NCI-H2081 treated with DMSO at 0.1 percent for 48 hours (cell line): ENCODE measurements at regions not wholly inside any gene's neighbourhood (a gene's known extent, or its start where the extent isn't known, plus 50 kb on each side); places are given as distances from the start of the nearest gene placed in this dataset.
"Not testable (repeated sequence)": the region's sequence is repeated elsewhere in the genome, so short reads cannot be mapped to it uniquely, and the experiment has no call there.

Experiments
- DNase-seq: peaks from one replicate; lab custom pipeline; 2025; lab: John Stamatoyannopoulos, UW

DNA sequence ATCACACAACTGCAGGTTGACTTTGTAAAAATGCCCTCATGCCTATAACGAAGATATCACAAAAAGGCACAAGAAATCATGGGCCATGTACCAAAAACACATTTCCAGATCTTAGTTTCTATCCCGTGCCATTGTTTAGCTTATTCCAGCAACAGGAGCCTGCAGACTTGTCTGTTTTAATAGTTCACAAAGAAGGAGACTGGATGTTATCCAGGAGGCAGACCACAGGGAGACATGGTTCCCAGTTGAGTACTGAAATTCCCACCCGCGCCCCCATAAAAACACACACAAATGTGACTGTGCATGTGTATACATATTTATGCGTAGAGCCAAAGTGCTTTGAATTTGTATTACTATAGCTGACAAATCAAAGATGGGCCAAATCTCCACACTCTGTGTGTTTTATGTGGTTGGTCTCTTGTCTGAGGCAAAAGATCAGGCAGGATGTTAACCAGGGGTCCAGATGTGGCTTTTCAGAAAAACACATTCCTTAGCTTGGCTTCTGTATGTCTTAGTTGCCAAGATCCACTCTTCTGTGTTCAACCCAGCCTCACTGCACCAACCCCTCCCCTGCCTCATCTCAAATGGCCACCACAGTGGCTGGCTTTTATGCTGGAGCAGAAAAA is 469.2 kb upstream of the DIPK2B start:
- no peak for DNase-seq

DNA sequence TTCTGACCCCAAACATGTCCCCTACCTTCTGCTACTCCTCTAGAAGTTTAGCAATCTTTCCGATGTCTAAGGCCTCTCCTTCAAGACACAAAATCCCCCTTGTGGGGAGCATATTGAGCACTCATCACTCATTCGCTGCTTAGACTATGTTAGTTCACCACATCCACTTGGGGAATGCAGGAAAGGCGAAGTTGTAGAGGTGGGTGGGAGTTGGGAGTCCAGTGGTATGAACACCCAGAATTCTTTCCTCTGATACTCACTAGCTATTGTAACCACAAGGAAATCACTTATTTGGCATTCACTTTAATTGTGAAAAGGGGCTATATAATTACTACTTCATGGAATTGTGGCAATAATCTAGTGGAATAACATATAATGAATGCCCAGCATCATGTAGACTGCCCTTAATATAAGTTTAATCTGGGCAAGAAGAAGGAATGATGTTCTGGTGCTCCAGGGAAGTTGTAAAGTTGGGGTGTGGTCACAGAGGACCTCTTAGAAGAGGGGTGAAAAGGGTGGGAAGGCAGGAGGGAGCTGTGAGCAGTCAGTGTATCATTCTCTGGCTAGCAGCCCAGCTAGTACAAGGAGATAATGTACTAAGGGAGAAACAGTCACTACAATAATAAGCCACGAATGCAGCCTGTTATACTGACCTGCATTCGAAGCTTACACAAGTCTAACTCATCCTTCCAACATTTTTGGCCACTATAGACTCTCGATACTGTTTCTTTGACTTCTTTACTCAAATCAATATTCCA is 468.2 kb upstream of the DIPK2B start:
- no peak for DNase-seq

DNA sequence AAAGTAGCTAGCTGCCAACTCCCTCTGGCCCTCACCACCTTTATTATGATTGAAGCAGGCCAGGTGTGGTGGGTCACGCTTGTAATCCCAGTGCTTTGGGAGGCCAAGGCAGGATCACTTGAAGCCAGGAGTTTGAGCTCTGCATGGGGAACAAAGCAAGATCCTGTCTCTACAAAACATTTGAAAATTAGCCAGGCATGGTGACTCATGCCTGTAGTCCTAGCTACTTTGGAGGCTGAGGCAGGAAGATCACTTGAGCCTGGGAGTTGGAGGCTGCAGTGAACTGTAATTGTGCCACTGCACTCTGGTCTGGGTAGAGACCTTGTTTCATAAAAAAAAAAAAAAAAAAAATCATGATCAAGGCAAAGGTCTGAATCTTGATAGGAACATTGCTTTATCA is 467.0 kb upstream of the DIPK2B start:
- DNase-seq = no peak

DNA sequence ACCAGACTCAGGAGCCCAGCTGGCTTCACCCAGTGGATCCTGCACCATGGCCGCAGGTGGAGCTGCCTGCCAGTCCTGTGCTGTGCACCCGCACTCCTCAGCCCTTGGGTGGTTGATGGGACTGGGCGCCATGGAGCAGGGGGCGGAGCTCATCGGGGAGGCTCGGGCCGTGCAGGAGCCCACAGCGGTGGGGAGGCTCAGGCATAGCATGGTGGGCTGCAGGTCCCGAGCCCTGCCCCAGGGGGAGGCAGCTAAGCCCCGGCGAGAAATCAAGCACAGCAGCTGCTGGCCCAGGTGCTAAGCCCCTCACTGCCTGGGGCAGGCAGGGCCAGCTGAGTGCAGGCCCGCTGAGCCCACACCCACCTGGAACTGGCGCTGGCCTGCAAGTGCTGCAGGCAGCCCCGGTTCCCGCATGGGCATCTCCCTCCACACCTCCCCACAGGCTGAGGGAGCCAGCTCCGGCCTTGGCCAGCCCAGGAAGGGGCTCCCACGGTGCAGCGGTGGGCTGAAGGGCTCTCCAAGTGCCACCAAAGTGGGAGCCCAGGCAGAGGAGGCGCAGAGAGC is 464.1 kb upstream of the DIPK2B start:
- DNase-seq = no peak

DNA sequence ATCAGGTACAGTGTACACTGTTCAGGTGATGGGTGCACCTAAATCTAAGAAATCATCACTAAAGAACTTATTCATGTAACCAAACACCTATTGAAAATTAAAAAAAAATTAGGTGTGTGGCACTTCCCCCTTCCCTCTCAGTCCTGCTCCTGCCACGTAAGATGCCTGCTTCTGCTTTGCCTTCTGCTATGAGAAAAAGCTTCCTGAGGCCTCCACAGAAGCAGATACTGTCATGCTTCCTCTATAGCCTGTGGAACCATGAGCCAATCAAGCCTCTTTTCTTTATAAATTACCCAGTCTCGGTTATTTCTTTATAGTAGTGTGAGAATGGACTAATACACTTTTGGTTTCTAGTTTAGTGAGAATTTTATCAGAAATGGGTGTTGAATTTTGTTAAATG is 459.8 kb upstream of the DIPK2B start:
- no peak for DNase-seq

DNA sequence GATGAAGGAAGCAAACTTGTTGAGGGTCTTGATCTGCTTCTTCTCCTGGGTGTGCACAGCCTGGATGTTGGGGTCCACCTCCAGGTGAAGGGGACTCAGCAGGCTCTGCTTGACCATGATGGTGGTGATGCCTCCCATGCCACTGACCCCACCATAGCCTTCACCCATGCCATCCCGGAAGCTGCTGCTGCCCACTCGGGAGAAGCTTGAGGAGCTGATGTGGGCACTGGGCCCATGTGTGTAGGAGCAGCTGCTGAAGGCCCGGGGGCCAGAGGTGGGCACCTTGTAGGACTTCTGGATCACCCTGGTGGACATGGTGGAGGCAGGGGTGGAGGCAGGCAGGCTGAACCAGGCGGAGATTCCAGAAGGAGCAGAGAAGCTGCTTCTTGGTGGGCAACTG is 432.7 kb upstream of the DIPK2B start:
- DNase-seq = no peak

DNA sequence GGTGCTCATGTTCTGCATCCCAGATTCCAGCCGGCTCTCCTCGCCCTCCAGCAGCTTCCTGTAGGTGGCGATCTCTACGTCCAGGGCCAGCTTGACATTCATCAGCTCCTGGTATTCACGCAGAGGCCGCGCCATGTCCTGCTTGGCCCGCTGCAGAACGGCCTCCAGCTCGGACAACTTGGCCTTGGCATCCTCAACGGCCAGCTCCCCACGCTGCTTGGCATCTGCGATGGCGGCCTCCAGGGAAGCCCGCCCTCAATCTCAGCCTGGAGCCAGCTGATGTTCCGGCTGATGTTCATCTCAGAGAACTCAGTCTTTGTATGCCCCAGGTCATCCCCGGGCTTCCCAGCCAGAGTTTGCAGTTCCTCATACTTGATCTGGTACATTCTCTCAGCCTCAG is 431.8 kb upstream of the DIPK2B start:
- DNase-seq = no peak

DNA sequence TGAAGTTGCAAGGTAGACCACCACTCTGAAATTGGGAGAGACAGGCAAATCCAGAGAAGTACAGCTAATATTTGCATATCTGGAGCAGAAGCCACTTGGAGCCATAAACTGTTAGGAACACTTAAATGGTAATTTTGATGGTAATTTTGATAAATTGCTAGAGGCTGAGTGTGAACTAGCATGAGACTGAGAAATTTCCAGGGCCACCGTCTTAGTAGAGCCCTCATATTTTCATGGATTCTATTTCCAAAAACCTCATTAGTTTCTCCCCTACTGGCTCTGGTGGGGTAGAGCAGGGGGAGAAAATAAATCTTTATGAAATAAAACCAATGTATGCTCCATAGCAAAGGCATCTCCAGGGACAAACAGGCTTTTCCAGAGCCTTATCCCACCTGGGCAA is 429.4 kb upstream of the DIPK2B start:
- no peak for DNase-seq

DNA sequence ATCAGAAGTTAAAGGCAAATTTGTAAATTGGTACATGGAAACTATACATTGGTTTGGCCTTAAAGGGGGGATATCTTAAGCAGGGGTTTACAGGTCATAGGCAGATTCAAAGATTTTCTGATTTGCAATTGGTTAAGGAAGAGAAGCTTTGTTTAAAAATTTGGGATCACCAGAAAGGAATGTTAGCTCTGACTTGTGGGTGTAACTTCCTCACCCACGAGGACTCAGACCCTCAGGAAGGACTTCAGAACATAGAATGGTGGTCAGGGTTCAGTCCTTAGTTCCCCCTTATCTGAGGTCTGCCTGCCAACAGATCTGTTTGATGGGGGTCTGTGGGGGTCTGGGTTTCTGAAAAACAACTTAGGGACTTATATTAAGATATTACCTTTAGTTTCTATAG is 427.4 kb upstream of the DIPK2B start:
- DNase-seq = no peak

DNA sequence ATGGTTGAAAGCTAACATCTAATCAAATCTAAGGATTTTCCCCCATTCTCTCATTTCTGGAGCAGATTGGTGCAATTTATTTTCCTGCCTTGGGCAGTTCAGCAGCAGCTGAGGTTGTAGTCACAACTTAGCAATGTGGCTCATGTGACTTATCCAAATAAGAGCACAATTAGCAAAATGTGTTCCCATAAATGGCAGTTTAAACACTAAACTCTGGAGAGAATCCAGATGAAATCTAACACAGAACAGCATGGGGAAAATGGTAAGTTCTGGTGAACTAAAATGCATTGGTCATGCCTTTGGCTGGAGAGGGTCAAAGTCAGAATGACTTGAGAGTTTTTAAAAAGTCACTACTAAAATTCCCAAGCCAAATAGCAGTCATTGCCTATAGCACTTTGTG is 422.6 kb upstream of the DIPK2B start:
- DNase-seq = peak; percentile 44

DNA sequence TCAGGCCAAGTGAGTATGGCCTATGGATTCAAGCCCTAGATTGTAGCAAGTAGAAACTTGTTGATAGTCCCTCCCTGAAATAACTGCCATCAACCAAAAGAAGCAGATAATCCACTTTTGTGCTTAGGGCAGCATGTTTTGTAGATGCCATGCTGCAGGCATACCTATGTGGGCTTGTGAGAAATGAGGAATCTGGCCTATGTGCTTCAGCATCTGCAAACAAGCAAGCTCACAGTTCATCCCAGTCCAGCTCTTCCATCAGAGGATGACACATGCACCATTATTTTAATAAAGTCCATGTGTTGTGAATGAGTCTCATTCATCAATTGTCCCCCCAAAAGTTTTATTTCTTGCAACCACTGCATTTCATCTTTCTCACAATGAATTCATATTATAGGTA is 421.9 kb upstream of the DIPK2B start:
- DNase-seq = no peak

DNA sequence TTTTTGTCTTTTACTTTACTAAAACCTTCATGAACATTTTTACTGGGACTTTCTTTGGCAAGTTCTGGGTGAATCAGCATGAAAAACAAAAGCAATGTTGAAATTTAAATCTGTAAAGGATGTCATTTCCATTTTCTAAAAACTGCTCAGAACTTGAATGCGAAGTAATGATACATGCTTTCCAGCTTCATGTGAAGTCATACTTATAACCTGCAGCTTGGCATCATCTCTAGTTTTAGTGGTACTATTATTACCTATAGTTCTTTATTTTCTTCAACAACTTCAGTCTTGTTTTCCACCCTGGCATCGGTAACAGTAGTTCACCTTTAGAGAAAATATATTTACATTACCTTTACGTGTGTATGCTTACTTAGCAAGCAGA is 421.4 kb upstream of the DIPK2B start:
- no peak for DNase-seq

DNA sequence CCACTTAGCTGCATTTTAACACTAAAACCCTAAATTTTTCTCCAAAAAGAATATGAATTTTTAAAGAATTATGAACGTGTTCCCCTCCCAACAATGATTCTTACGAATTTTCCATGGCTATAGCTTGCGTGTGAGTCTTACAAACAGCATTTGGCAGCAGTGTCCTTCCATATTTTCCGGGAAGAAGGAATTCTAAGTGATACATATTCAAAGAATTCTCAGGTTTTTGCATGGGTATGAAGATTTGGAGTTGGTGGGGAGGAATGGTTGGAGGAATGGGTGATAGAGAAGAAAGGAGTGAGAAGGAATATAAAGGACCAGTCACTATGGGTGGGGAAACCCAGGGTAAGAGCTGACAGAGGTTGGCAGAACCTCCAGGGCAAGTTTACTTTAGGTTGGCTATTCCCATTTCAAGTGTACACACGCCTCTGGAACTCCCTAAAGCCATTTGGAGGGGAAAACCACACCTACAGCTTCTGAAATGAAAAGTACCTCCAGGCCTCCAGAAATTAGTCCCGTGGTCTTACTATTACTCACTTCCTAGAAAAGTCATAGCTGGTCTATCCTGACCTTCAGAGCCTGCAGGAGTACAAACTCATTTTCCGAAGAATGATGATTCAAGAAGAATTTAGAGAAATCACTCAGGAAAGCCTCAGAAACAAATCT is 420.8 kb upstream of the DIPK2B start:
- no peak for DNase-seq

DNA sequence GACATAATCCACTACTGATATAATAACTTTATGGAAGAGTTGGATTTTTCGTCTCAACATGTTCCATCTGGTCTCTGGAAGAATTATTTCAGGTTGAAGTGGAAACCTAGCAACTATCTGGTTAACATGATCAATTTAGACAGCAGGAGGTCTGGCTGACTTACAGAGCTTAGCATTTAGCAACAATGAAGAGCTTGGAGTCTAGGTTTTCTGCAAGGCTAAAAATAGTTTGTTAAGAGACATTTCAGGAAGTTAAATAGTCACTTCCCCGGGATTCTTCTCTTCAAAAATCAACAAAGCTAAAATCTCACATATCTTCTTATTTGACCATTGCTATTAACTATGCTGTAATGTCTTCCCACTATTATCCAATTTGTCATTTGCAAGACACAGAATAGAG is 418.6 kb upstream of the DIPK2B start:
- DNase-seq = no peak

DNA sequence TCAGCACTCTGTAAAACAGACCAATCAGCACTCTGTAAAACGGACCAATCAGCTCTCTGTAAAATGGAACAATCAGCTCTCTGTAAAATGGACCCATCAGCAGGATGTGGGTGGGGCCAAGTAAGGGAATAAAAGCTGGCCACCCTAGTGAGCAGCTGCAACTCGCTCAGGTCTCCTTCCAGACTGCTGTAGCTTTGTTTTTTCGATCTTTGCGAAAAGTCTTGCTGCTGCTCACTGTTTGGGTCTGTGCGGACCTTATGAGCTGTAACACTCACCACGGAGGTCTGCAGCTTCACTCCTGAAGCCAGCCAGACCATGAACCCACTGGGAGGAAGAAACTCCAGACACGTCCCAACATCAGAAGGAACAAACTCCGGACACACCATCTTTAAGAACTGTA is 414.9 kb upstream of the DIPK2B start:
- not testable (repeated sequence) for DNase-seq

DNA sequence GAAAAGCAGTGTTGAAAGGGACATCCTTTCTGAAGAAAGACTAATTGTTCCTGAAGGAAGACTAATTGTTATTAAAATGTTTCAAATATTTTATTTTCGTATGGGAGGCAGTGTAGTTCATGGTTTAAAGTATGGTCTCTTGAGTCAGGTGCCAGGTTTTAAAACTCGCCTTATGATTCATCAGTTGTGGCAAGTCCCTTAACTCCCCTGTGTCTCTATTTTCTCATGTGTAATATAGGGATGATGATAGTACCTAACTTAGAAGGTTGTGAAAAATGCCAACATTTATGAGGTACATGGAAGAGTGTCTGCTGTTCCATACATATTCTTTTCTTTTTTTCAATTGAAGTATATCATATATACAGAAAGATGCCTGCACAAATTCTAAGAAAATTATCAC is 414.2 kb upstream of the DIPK2B start:
- DNase-seq = no peak

DNA sequence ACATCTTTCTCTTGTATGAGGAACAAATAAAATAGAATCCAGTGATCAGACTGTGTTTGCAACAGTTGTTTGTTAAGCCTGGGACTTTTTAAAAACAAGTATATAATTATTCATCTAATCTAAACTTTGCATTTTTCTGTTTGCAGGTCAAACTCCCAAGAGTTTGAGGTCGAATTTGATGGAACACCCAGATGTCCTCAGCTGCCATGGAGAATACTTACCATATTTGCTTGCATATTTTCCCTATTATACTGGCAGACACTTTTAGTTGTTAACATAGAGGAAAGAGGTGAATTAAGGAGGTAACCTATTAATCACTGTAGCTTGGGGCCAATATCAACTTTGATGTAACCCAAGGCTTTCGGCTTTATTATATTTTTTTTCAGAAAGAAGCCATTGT is 401.5 kb upstream of the DIPK2B start:
- no peak for DNase-seq

DNA sequence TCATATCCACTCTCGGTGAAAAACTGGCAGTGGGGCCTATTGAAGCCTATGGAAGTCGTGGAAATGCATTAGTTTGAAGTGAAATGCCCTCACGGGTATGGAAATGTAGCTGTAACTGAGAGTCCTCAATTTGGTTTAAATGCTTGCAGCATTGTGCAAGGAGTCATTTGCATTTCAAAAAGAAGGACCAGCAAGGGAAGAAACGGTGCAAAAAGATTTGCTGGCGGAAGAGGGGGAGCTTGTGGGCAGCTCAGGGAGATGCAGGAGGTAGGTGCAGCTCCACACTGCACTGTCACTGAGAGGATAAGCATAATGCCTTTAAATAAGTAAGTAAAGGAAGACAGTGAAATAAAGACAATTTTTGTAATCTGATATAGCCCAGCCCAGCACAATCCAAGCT is 400.4 kb upstream of the DIPK2B start:
- DNase-seq = no peak

DNA sequence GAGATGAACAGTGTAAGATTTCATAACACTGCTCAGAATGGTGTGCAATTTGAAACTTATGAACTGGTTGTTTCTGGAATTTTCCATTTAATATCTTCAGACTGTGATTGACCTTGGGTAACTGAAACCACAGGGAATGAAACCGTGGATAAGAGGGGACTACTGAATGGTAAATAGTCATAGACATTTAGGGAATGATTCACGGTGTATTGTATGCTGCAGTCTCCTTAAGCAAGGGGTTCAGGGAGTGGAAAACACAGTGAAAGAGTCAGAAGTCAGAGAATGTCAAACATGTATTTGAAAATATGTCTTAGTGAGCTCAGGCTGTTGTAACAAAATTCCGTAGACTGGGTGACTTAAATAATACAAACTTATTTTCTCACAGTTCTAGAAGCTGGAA is 398.2 kb upstream of the DIPK2B start:
- no peak for DNase-seq

DNA sequence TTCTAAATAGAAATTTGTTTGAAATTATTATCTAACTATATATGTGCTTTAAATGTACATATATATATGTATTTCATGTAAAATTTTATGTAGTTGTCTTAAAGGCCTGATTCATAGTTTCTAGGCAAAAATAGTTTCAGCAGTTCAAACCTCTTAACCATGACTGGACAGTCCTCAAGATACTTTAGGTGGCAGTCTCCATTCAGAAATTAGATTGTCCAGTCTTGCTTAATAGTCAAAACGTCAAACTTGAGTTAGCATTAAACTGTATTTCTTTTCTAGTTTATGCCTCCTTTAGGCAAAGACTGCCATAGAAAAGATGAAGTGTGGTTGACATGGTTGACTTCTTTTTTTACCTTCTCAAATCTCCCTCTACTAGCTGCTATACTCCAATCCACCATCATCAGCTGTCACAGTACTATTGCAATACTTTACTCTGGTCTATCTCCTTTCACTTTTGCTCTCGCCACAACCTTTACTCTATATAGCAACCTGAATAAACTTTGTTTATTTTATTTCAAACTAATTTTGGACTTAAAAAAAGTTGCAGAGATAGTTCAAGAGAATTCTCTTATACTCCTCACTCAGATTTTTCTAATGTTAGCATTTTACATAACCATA is 395.6 kb upstream of the DIPK2B start:
- DNase-seq = no peak

DNA sequence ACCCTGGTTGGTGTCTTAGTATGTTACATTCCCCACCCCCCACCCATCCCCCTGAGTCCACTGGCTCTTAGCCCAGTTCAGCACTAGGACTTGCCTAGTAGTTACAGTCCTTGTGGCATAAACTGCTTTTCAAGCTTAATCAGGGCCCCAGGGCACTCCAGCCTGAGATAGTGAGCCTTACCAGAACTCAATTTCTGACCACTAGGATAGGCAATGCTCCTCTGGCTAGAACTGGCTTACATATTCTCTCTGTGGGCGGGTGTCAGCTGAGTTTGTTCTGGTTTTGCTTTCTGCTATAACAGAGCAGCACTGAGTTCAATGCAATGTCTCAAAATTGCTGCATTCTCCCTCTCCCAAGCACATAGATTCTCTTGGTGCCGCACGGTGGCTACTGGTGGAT is 391.4 kb upstream of the DIPK2B start:
- no peak for DNase-seq

DNA sequence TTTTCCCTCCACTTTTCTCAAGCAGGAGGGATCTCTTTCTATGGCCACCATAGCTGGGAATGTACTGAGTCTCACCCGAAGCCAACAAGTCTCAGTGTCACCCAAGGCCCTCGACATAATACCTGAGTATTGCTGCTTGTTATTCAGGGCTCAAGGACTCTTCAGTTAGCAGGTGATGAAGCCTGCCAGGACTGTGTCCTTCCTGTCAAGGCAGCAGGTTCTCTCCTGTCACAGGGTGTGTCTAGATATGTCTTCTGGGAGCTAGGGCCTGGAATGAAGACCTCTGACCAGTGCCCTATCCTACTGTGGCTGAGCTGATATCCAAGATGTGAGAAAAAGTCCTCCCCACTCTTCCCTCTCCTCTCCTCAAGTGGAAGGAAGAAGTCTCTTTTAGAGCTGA is 391.0 kb upstream of the DIPK2B start:
- DNase-seq = no peak

DNA sequence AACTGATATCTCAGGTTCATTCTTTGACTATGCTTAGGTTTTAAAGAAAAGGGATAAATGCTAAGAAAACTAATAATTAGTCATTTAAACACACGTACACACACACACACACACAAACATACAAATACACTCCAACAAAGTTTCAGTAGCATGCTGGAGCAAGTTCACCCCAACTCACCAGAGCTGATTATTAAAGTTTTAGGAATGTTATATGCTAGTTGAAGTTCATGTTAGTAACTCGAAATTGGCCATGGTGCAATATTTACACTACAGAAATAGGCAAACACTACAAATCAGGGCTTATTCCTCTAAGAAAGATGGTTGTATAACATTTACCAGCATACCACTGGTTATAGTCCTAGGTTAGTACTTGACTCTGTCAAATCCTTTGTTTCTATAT is 384.0 kb upstream of the DIPK2B start:
- no peak for DNase-seq
